Astrocyte (in vitro differentiated cells and primary cell): ENCODE measurements at regions not wholly inside any gene's neighbourhood (a gene's known extent, or its start where the extent isn't known, plus 50 kb on each side); places are given as distances from the start of the nearest gene placed in this dataset.
"Not testable (repeated sequence)": the region's sequence is repeated elsewhere in the genome, so short reads cannot be mapped to it uniquely, and the experiment has no call there.

ENCODE experiments used
- DNase-seq: peaks from one replicate; pipeline ENCODE4 v3.0.0-alpha.2; 2010; ENCODE audit warnings: low read depth
- FAIRE-seq: peaks from 2 replicates; lab custom pipeline; 2011; peaks lifted over from hg19 to GRCh38; lab: Jason Lieb, UNC
- H2AFZ ChIP-seq: 2 replicates; pipeline ENCODE4 v1.6.0; 2012; ENCODE audit warnings: low read depth, low read length, inconsistent platforms
- H3K27ac ChIP-seq: 2 replicates; pipeline ENCODE4 v1.5.1; 2011; ENCODE audit warnings: low read depth, low read length, inconsistent platforms
- H3K27me3 ChIP-seq: 2 replicates; pipeline ENCODE4 v1.6.0; 2011; ENCODE audit warnings: low read length, inconsistent platforms; ENCODE audit not compliant: insufficient read depth
- H3K36me3 ChIP-seq: 2 replicates; pipeline ENCODE4 v1.5.1; 2011; ENCODE audit warnings: low read length, inconsistent platforms; ENCODE audit not compliant: insufficient read depth
- H3K4me1 ChIP-seq: 2 replicates; pipeline ENCODE4 v1.5.1; 2011; ENCODE audit warnings: low read length, inconsistent platforms; ENCODE audit not compliant: insufficient read depth
- H3K4me2 ChIP-seq: 2 replicates; pipeline ENCODE4 v1.6.0; 2012; ENCODE audit warnings: low read length, inconsistent platforms
- H3K4me3 ChIP-seq: 2 replicates; pipeline ENCODE4 v1.5.1; 2011; ENCODE audit warnings: low read depth, mild to moderate bottlenecking, low read length, inconsistent platforms; ENCODE audit not compliant: insufficient read depth
- H3K79me2 ChIP-seq: 2 replicates; pipeline ENCODE4 v1.6.0; 2012; ENCODE audit warnings: mild to moderate bottlenecking, low read length, inconsistent platforms; ENCODE audit not compliant: insufficient read depth
- H3K9ac ChIP-seq: 2 replicates; pipeline ENCODE4 v1.6.0; 2012; ENCODE audit warnings: mild to moderate bottlenecking, low read length, inconsistent platforms
- H3K9me3 ChIP-seq: 2 replicates; pipeline ENCODE4 v1.5.1; 2012; ENCODE audit warnings: low read depth, mild to moderate bottlenecking, low read length, inconsistent platforms; ENCODE audit not compliant: insufficient read depth
- H4K20me1 ChIP-seq: 2 replicates; pipeline ENCODE4 v1.6.0; 2012; ENCODE audit warnings: low read length, inconsistent platforms; ENCODE audit not compliant: insufficient read depth
- H3K27ac Mint-ChIP-seq: one replicate; pipeline ENCODE4 v1.8.0; 2021; ENCODE audit warnings: mild to moderate bottlenecking, mixed read lengths; ENCODE audit not compliant: unreplicated experiment
- H3K27me3 Mint-ChIP-seq: one replicate; pipeline ENCODE4 v1.8.0; 2021; ENCODE audit warnings: low read depth, mixed read lengths; ENCODE audit not compliant: unreplicated experiment
- H3K36me3 Mint-ChIP-seq: one replicate; pipeline ENCODE4 v1.8.0; 2021; ENCODE audit warnings: low read depth, mixed read lengths; ENCODE audit not compliant: unreplicated experiment
- H3K4me1 Mint-ChIP-seq: one replicate; pipeline ENCODE4 v1.8.0; 2021; ENCODE audit warnings: low read depth, mixed read lengths; ENCODE audit not compliant: unreplicated experiment
- H3K4me3 Mint-ChIP-seq: one replicate; pipeline ENCODE4 v1.8.0; 2021; ENCODE audit warnings: mild to moderate bottlenecking, moderate library complexity, mixed read lengths; ENCODE audit not compliant: unreplicated experiment
- H3K9me3 Mint-ChIP-seq: one replicate; pipeline ENCODE4 v1.8.0; 2021; ENCODE audit warnings: mild to moderate bottlenecking, mixed read lengths; ENCODE audit not compliant: unreplicated experiment

DNA sequence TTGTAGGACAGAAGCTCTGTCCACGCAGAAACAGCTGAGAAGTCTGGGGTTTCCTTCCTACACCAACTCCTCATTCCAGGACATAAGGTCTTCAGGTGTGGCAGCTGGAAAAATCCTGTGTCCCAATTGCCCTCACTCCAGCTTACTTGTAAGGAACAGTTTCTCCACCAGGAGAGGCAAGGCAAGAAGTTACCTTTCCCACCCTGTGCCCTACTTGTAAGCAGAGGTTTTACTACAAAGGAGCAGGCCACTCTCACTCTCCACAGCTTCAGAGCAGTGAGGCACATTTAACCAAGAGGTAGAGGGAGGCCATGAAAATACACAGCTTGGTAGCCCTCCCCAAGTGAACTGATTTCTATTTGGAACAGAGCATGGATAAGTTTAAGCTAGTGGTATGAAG is 277.3 kb upstream of the SPATA31A3 start:
- not testable (repeated sequence) for H3K9ac ChIP-seq, H3K4me3 ChIP-seq, H3K4me1 Mint-ChIP-seq, H3K27me3 Mint-ChIP-seq, H3K79me2 ChIP-seq, H3K4me3 Mint-ChIP-seq, H3K27me3 ChIP-seq, H3K9me3 ChIP-seq, H3K27ac Mint-ChIP-seq, H3K9me3 Mint-ChIP-seq, H3K4me2 ChIP-seq, FAIRE-seq, DNase-seq, H3K4me1 ChIP-seq, H3K36me3 Mint-ChIP-seq, H3K36me3 ChIP-seq, H2AFZ ChIP-seq, H3K27ac ChIP-seq, H4K20me1 ChIP-seq

GRCh38 chr9:67257894-67258293 is 265.5 kb upstream of the SPATA31A3 start:
- H3K36me3 Mint-ChIP-seq, H3K9me3 ChIP-seq: not testable (repeated sequence)

GRCh38 chr9:67248967-67249366 is 256.6 kb upstream of the SPATA31A3 start:
- H3K27ac Mint-ChIP-seq, H3K27ac ChIP-seq, H3K4me1 Mint-ChIP-seq, H3K9me3 Mint-ChIP-seq, H4K20me1 ChIP-seq, H3K27me3 ChIP-seq, H3K4me1 ChIP-seq, H3K9ac ChIP-seq, H2AFZ ChIP-seq, H3K36me3 Mint-ChIP-seq, H3K4me2 ChIP-seq, H3K79me2 ChIP-seq, H3K4me3 ChIP-seq, H3K36me3 ChIP-seq, H3K27me3 Mint-ChIP-seq, DNase-seq, H3K9me3 ChIP-seq, H3K4me3 Mint-ChIP-seq, FAIRE-seq: not testable (repeated sequence)

More at GRCh38 chr9:67257894-67258293, 265.5 kb upstream of the SPATA31A3 start:
- H3K4me3 Mint-ChIP-seq, H3K27me3 ChIP-seq, DNase-seq, H3K4me1 ChIP-seq, H3K27me3 Mint-ChIP-seq, H2AFZ ChIP-seq, H3K4me1 Mint-ChIP-seq, H3K36me3 ChIP-seq, H3K4me3 ChIP-seq, H3K79me2 ChIP-seq, H4K20me1 ChIP-seq, H3K9me3 Mint-ChIP-seq, H3K27ac Mint-ChIP-seq, H3K27ac ChIP-seq, H3K9ac ChIP-seq, H3K4me2 ChIP-seq, FAIRE-seq: not testable (repeated sequence)

DNA sequence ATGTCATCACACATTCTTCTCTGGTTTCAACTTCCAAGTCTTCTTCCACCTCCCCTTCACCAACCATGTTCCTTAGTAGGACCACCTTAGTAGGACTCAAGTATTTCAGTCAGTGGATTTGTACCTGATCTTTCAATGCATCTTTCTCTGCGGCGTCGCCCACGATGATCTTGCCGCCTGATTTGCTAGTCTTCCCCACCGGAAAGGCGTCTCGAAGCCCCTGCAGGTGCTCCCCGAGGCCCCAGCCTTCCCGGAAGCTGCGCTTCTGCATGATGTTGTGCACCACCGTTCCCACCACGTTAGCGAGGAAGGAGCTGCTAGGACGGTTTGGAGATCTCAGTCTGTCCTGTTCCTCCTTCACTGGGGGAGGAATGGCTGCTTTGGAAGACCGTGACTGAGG is 219.7 kb upstream of the SPATA31A3 start:
- not testable (repeated sequence) for H3K79me2 ChIP-seq, H3K9me3 ChIP-seq, H3K4me3 ChIP-seq, DNase-seq, H3K27ac ChIP-seq, H3K4me1 Mint-ChIP-seq, H3K36me3 Mint-ChIP-seq, H3K27me3 ChIP-seq, H3K4me2 ChIP-seq, FAIRE-seq, H2AFZ ChIP-seq, H3K27ac Mint-ChIP-seq, H3K27me3 Mint-ChIP-seq, H3K4me3 Mint-ChIP-seq, H3K9ac ChIP-seq, H3K4me1 ChIP-seq, H3K36me3 ChIP-seq, H3K9me3 Mint-ChIP-seq, H4K20me1 ChIP-seq

GRCh38 chr9:67210842-67211241 is 218.5 kb upstream of the SPATA31A3 start:
- not testable (repeated sequence) for H3K9ac ChIP-seq, H2AFZ ChIP-seq, H3K4me1 ChIP-seq, H3K4me3 Mint-ChIP-seq, H3K36me3 ChIP-seq, FAIRE-seq, H3K27ac ChIP-seq, H4K20me1 ChIP-seq, H3K4me2 ChIP-seq, H3K4me1 Mint-ChIP-seq, H3K4me3 ChIP-seq, H3K27ac Mint-ChIP-seq, H3K9me3 Mint-ChIP-seq, H3K27me3 Mint-ChIP-seq, H3K79me2 ChIP-seq, H3K9me3 ChIP-seq, DNase-seq, H3K36me3 Mint-ChIP-seq, H3K27me3 ChIP-seq

DNA sequence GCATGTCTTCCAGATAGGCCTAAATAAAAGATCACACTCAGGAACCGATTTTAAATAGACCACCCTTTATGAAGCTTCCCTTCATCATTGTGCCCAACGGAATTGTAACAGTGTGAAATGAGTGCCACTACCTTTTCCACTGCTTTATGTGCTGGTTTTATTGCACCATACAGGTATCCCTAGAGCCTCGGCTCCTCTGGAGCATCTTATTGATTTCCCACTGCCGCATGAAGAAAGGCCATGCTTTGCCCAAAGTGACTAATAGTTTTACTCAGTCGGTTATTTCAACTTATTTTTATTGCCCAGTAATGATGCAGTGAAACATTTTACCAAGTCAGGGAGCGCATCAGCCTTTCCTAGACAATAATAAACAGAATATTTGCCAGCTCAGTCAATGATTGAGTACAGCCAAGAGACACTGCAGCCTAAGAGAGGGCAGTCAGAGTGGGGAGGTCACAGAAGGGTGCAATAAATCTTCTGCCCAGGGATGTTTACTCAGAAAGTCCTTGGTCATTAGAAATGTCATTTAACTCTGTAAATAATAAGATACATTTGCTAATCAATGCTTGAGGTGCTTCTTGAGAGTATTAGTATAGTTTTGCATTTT is 216.6 kb upstream of the SPATA31A3 start:
- not testable (repeated sequence) for H3K9me3 Mint-ChIP-seq, H3K36me3 Mint-ChIP-seq, H3K4me2 ChIP-seq, H3K4me3 Mint-ChIP-seq, H3K36me3 ChIP-seq, H3K4me3 ChIP-seq, FAIRE-seq, H3K79me2 ChIP-seq, H2AFZ ChIP-seq, H3K9ac ChIP-seq, DNase-seq, H3K27me3 Mint-ChIP-seq, H3K9me3 ChIP-seq, H4K20me1 ChIP-seq, H3K4me1 ChIP-seq, H3K27me3 ChIP-seq, H3K27ac ChIP-seq, H3K4me1 Mint-ChIP-seq, H3K27ac Mint-ChIP-seq
